Keratinocyte (primary cell): ENCODE measurements at regions not wholly inside any gene's neighbourhood (a gene's known extent, or its start where the extent isn't known, plus 50 kb on each side); places are given as distances from the start of the nearest gene placed in this dataset.

ENCODE experiments used
- CTCF ChIP-seq, 3 experiments: IDR thresholded peaks in 1 of 3; conservative IDR thresholded peaks in 1 of 3; optimal IDR thresholded peaks in 1 of 3; 2 replicates in 2 of 3; 3 replicates in 1 of 3; pipeline versions ENCODE3 to v1.5.1; 2011; ENCODE audit warnings: low read length in 3 of 3, mild to moderate bottlenecking in 3 of 3, moderate library complexity in 2 of 3, control low read depth in 1 of 3, inconsistent platforms in 1 of 3; ENCODE audit not compliant: insufficient read depth in 2 of 3; ENCODE audit errors: extremely low read depth in 1 of 3
- EZH2 ChIP-seq: IDR thresholded peaks from one replicate; pipeline ENCODE4 v1.6.1; 2012; ENCODE audit warnings: inconsistent platforms, mild to moderate bottlenecking, low read length, moderate library complexity

GRCh38 chr6:25086500-25087091 is 150.8 kb upstream of the RIPOR2 start:
- TF ChIP-seq CTCF (optimal IDR thresholded peaks at IDR 0.05 in 1 of 3, IDR thresholded peaks at IDR 0.05 in 1 of 3, conservative IDR thresholded peaks at IDR 0.05 in 1 of 3; ENCODE audit: extremely low read depth in 1 of 3, insufficient read depth in 2 of 3, low read length in 3 of 3), result no peak
- no peak for TF ChIP-seq EZH2
